Activated CD4-positive, CD25-positive, alpha-beta regulatory T cell (primary cell): ENCODE measurements at regions not wholly inside any gene's neighbourhood (a gene's known extent, or its start where the extent isn't known, plus 50 kb on each side); places are given as distances from the start of the nearest gene placed in this dataset.
"Not testable (repeated sequence)": the region's sequence is repeated elsewhere in the genome, so short reads cannot be mapped to it uniquely, and the experiment has no call there.

Experiments used
- DNase-seq, 4 experiments: peaks; one replicate each; lab custom pipeline; 2025; lab: John Stamatoyannopoulos, UW

GRCh38 chr2:60246583-60246982 lies 306.9 kb downstream of the BCL11A start:
- DNase-seq, result no peak

GRCh38 chr2:60234274-60234986 lies 319.0 kb downstream of the BCL11A start:
- no peak for DNase-seq

GRCh38 chr2:60230596-60230995 lies 322.9 kb downstream of the BCL11A start:
- no peak for DNase-seq

GRCh38 chr2:60230037-60230436 lies 323.4 kb downstream of the BCL11A start:
- DNase-seq, result no peak

- DNase-seq, result no peak
Observed at GRCh38 chr2:60226943-60227342, 326.5 kb downstream of the BCL11A start.

- DNase-seq, result no peak
Observed at GRCh38 chr2:60226191-60226590, 327.3 kb downstream of the BCL11A start.

- no peak for DNase-seq
Observed at GRCh38 chr2:60223859-60224258, 329.6 kb downstream of the BCL11A start.

GRCh38 chr2:60221098-60221497 lies 332.4 kb downstream of the BCL11A start:
- DNase-seq, result no peak

- DNase-seq, result no peak
Observed at GRCh38 chr2:60219536-60219935, 333.9 kb downstream of the BCL11A start.

- DNase-seq, result no peak
Observed at GRCh38 chr2:60216452-60216995, 336.9 kb downstream of the BCL11A start.

GRCh38 chr2:60215386-60215901 lies 338.0 kb downstream of the BCL11A start:
- DNase-seq, result no peak

GRCh38 chr2:60214626-60214875 lies 338.9 kb downstream of the BCL11A start:
- no peak for DNase-seq

GRCh38 chr2:60213865-60214625 lies 339.4 kb downstream of the BCL11A start:
- no peak for DNase-seq

- no peak for DNase-seq
Observed at GRCh38 chr2:60212181-60212945, 341.1 kb downstream of the BCL11A start.

- not testable (repeated sequence) for DNase-seq
Observed at GRCh38 chr2:60189006-60189405, 364.4 kb downstream of the BCL11A start.

GRCh38 chr2:60175290-60175689 lies 378.2 kb downstream of the BCL11A start:
- DNase-seq, result no peak

GRCh38 chr2:60174146-60174545 lies 379.3 kb downstream of the BCL11A start:
- no peak for DNase-seq

- no peak for DNase-seq
Observed at GRCh38 chr2:60172801-60173200, 380.7 kb downstream of the BCL11A start.

- no peak for DNase-seq
Observed at GRCh38 chr2:60170272-60170671, 383.2 kb downstream of the BCL11A start.

GRCh38 chr2:60168247-60168646 lies 385.2 kb downstream of the BCL11A start:
- no peak for DNase-seq

GRCh38 chr2:60167089-60167488 lies 386.4 kb downstream of the BCL11A start:
- DNase-seq, result no peak

- no peak for DNase-seq
Observed at GRCh38 chr2:60163691-60164090, 389.8 kb downstream of the BCL11A start.

GRCh38 chr2:60159519-60159918 lies 393.9 kb downstream of the BCL11A start:
- no peak for DNase-seq
